Suprapubic skin (tissue), 4 donors: ENCODE measurements at regions not wholly inside any gene's neighbourhood (a gene's known extent, or its start where the extent isn't known, plus 50 kb on each side); places are given as distances from the start of the nearest gene placed in this dataset.

Experiments used
- CTCF ChIP-seq, 2 donors: fragments of 200-600 bp in 1 of 2; fragments of 450-650 bp in 1 of 2; sonication (generic) in 1 of 2; IDR thresholded peaks; one replicate each; pipeline ENCODE4 v1.5.1; 2016 to 2019; ENCODE audit warnings: antibody characterized with exemption in 2 of 2, mild to moderate bottlenecking in 1 of 2, moderate library complexity in 1 of 2
- EP300 ChIP-seq: sonication (generic); formaldehyde crosslinking; IDR thresholded peaks from one replicate; pipeline ENCODE4 v1.6.1; 2017; ENCODE audit warnings: antibody characterized with exemption
- POLR2A ChIP-seq, 2 donors: fragments of 450-650 bp; IDR thresholded peaks; one replicate each; pipeline ENCODE4 v1.6.1; 2017; ENCODE audit warnings: antibody characterized with exemption in 2 of 2, mild to moderate bottlenecking in 2 of 2, moderate library complexity in 2 of 2
- POLR2AphosphoS5 ChIP-seq, 3 donors: sonication (generic); formaldehyde crosslinking; IDR thresholded peaks; one replicate each; pipeline ENCODE4 v1.6.1; 2017; ENCODE audit warnings: antibody characterized with exemption in 3 of 3

GRCh38 chr18:25701821-25702220 lies 349.9 kb upstream of the ZNF521 start:
- TF ChIP-seq CTCF (IDR thresholded peaks at IDR 0.05) (no peak), POLR2AphosphoS5 (IDR thresholded peaks at IDR 0.05) (no peak), EP300 (no peak), POLR2A (IDR thresholded peaks at IDR 0.05) (no peak)
